Left ventricle myocardium inferior (tissue), 1 donor: ENCODE measurements at regions not wholly inside any gene's neighbourhood (a gene's known extent, or its start where the extent isn't known, plus 50 kb on each side); places are given as distances from the start of the nearest gene placed in this dataset.

ENCODE experiments used
- DNase-seq: peaks from one replicate; pipeline ENCODE4 v3.0.0-alpha.2; 2020
- H3K27ac ChIP-seq: fragments of 200-600 bp; replicated peaks from 2 replicates; pipeline ENCODE4 v1.8.0; 2021
- H3K27me3 ChIP-seq: fragments of 200-600 bp; 2 replicates; pipeline ENCODE4 v1.8.0; 2021; ENCODE audit warnings: low read depth
- H3K36me3 ChIP-seq: fragments of 200-600 bp; 2 replicates; pipeline ENCODE4 v1.8.0; 2021
- H3K4me1 ChIP-seq: fragments of 200-600 bp; 2 replicates; pipeline ENCODE4 v1.8.0; 2021
- H3K4me3 ChIP-seq: fragments of 200-600 bp; 2 replicates; pipeline ENCODE4 v1.8.0; 2021; ENCODE audit warnings: mild to moderate bottlenecking, moderate library complexity
- H3K9me3 ChIP-seq: fragments of 200-600 bp; replicated peaks from 2 replicates; pipeline ENCODE4 v1.8.0; 2021
- CTCF ChIP-seq: fragments of 200-600 bp; IDR thresholded peaks from 2 replicates; pipeline ENCODE4 v1.8.0; 2021; ENCODE audit warnings: antibody characterized with exemption, mild to moderate bottlenecking, borderline replicate concordance
- intact Hi-C: fragments of 100-400 bp; cut with micrococcal nuclease; formaldehyde crosslinking; loops from one replicate; pipeline ENCODE4 v1.11.0; 2022
- donor health status: DM: no; HTN: yes; CAD: no; lungs with severe emphysema.

DNA sequence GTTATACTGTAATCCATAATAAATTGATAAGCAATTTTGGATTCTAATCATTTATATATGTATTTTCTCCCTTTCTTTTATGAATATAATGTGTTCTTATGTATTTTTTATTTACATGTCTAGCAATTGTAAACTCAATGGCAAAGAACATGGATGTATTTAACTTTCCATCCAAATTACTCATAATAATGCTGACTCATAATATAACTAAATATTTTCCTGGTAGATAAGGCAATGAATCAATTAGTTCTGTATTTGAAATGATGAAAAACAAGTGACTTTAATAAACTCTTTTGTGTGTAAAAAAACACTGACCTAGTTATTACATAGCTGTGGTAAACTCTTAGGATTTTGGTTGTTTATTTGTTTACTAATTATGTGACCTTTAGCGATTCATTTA lies 211.2 kb downstream of the DTHD1 start:
- Histone ChIP-seq H3K27me3 (no peaks in the 10 kb centered on the region), H3K27ac (no peak overlapping the region), H3K9me3 (no peaks in the 10 kb centered on the region), H3K36me3 (no peaks in the 10 kb centered on the region), H3K4me3 (no peak overlapping the region), H3K4me1 (no peaks in the 10 kb centered on the region)
- intact Hi-C loops, result no loop called here
- no peak for DNase-seq
- no peak for TF ChIP-seq CTCF

DNA sequence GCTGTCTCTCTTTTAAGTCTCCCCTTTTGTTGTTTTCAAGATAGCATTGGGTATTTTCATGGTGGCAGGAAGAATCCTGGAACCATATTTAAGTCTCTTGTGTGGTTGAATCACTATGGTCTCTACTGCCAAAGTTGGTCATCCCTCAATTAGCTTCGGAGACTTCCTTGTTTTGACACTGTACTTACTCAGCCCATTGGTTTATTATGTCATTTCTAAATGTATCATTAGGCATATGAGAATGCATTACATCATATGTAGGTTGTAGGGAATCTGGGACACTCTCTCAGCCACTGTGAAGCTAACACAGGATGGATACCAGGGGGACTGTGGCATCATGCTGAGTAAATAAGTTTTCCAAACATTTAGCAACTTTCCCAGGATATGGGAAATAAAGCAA lies 211.8 kb downstream of the DTHD1 start:
- Histone ChIP-seq H3K36me3 (no peaks in the 10 kb centered on the region), H3K27ac (no peak overlapping the region), H3K4me3 (no peak overlapping the region), H3K4me1 (no peaks in the 10 kb centered on the region), H3K9me3 (no peaks in the 10 kb centered on the region), H3K27me3 (no peaks in the 10 kb centered on the region)
- intact Hi-C loops, result no loop called here
- no peak for TF ChIP-seq CTCF
- DNase-seq, result no peak

DNA sequence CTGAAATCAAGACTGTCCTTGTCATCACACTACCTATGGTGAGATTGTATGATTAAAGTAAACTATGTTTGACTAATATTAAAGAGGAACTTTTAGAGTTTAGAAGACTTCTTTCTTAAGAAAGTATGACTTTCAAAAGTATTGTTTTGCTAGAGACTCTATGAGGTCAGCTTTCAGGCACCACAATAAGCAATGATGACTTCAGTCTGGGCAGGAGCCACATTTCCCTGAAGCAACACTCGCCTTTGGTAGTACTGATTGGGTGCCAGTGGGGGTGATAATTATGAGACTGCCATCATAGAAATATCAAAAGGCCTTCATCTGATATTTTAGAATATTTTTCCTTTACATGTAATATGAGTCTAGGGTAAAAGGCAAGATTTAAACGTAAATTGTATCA lies 212.6 kb downstream of the DTHD1 start:
- Histone ChIP-seq H3K27ac (no peak overlapping the region), H3K4me1 (no peaks in the 10 kb centered on the region)
- intact Hi-C loops, result no loop called here

GRCh38 chr4:36494747-36495146 lies 213.3 kb downstream of the DTHD1 start:
- no peak for TF ChIP-seq CTCF
- Histone ChIP-seq H3K4me1 (no peaks in the 10 kb centered on the region), H3K27me3 (no peaks in the 10 kb centered on the region), H3K9me3 (no peaks in the 10 kb centered on the region), H3K27ac (no peak overlapping the region), H3K4me3 (no peak overlapping the region), H3K36me3 (no peaks in the 10 kb centered on the region)
- intact Hi-C loops, result no loop called here
- no peak for DNase-seq

More for the DNA sequence above, 212.6 kb downstream of the DTHD1 start:
- DNase-seq, result no peak
- no peak for TF ChIP-seq CTCF
- no peak overlapping the region for H3K4me3 ChIP-seq
- H3K36me3 ChIP-seq, result no peaks in the 10 kb centered on the region
- H3K27me3 ChIP-seq, result no peaks in the 10 kb centered on the region
- no peaks in the 10 kb centered on the region for H3K9me3 ChIP-seq

- intact Hi-C loops, result no loop called here
- DNase-seq, result no peak
- Histone ChIP-seq H3K36me3 (no peaks in the 10 kb centered on the region), H3K4me1 (no peaks in the 10 kb centered on the region), H3K4me3 (no peak overlapping the region), H3K27ac (no peak overlapping the region), H3K9me3 (peaks cover 7% of the 10 kb centered on the region), H3K27me3 (no peaks in the 10 kb centered on the region)
- no peak for TF ChIP-seq CTCF
These were observed 220.9 kb downstream of the DTHD1 start for GRCh38 chr4:36502350-36502749.

DNA sequence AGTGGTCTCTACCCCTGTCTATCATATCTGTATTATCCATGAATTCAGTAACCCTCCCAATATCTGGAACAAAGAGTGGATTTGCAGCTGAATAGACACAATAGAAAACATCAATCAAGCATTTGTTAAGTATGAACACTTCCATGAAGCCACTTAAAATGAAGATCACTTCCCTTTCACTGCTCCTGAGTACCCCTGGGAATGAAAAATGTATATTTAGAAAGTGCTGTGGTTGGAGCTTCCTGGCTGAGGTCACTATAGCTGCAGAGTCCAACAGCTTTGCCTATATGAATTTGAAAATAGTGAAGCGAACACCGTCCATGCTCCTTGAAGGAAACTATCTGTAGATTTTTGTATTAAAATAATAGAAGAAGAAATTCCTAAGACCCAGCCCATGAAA lies 227.0 kb downstream of the DTHD1 start:
- Histone ChIP-seq H3K27ac (no peak overlapping the region), H3K36me3 (no peaks in the 10 kb centered on the region), H3K4me1 (no peaks in the 10 kb centered on the region), H3K9me3 (peaks cover 9% of the 10 kb centered on the region), H3K4me3 (no peak overlapping the region), H3K27me3 (no peaks in the 10 kb centered on the region)
- intact Hi-C loops, result no loop called here
- no peak for TF ChIP-seq CTCF
- no peak for DNase-seq
